Mesenchymal stem cell (in vitro differentiated cells and primary cell): ENCODE measurements at regions not wholly inside any gene's neighbourhood (a gene's known extent, or its start where the extent isn't known, plus 50 kb on each side); places are given as distances from the start of the nearest gene placed in this dataset.
A peak's percentile ranks its signal among the peaks of the same experiment; 100 is the strongest.

Experiments used
- DNase-seq: peaks from one replicate; pipeline ENCODE4 v3.0.0-alpha.2; 2013
- H2AFZ ChIP-seq: one replicate; pipeline ENCODE4 v1.6.1; 2013; ENCODE audit warnings: low read depth, mild to moderate bottlenecking, control low read depth, inconsistent platforms, low read length, moderate library complexity
- H2AK5ac ChIP-seq: 2 replicates; pipeline ENCODE4 v1.6.1; 2013; ENCODE audit warnings: low read length, moderate library complexity, mild to moderate bottlenecking, inconsistent platforms; ENCODE audit not compliant: severe bottlenecking
- H2BK120ac ChIP-seq: one replicate; pipeline ENCODE4 v1.6.1; 2013; ENCODE audit warnings: low read depth, mild to moderate bottlenecking, inconsistent platforms, low read length, moderate library complexity
- H2BK12ac ChIP-seq, 2 experiments: one replicate each; pipeline ENCODE4 v1.6.1; 2013; ENCODE audit warnings: inconsistent platforms in 2 of 2, low read length in 2 of 2, mild to moderate bottlenecking in 2 of 2, moderate library complexity in 2 of 2, control low read depth in 1 of 2
- H2BK15ac ChIP-seq: one replicate; pipeline ENCODE4 v1.6.1; 2013; ENCODE audit warnings: mild to moderate bottlenecking, low read depth, inconsistent platforms; ENCODE audit not compliant: poor library complexity, severe bottlenecking
- H2BK5ac ChIP-seq: 2 replicates; pipeline ENCODE4 v1.6.1; 2013; ENCODE audit warnings: low read depth, mild to moderate bottlenecking, low read length, control low read depth, inconsistent platforms; ENCODE audit not compliant: poor library complexity, severe bottlenecking
- H3K14ac ChIP-seq, 2 experiments: one replicate each; pipeline ENCODE4 v1.6.1; 2013; ENCODE audit warnings: inconsistent platforms in 2 of 2, low read length in 2 of 2, control low read depth in 1 of 2, mild to moderate bottlenecking in 1 of 2, moderate library complexity in 1 of 2
- H3K18ac ChIP-seq, 2 experiments: one replicate each; pipeline ENCODE4 v1.6.1; 2013; ENCODE audit warnings: inconsistent platforms in 2 of 2, low read length in 2 of 2, control low read depth in 1 of 2, low read depth in 1 of 2, mild to moderate bottlenecking in 1 of 2
- H3K23ac ChIP-seq, 2 experiments: one replicate each; pipeline ENCODE4 v1.6.1; 2013; ENCODE audit warnings: inconsistent platforms in 2 of 2, low read length in 2 of 2, mild to moderate bottlenecking in 2 of 2, moderate library complexity in 2 of 2, control low read depth in 1 of 2
- H3K27ac ChIP-seq: 2 replicates; pipeline ENCODE4 v1.5.1; 2013; ENCODE audit warnings: mild to moderate bottlenecking, moderate library complexity, low read length, control low read depth, inconsistent platforms; ENCODE audit not compliant: poor library complexity, severe bottlenecking
- H3K27me3 ChIP-seq, 2 experiments: 2 replicates each; pipeline versions ENCODE4 v1.6.1 to v1.7.0; 2013; ENCODE audit warnings: low read length in 2 of 2, mild to moderate bottlenecking in 2 of 2, moderate library complexity in 2 of 2, control low read depth in 1 of 2, inconsistent platforms in 1 of 2; ENCODE audit not compliant: control insufficient read depth in 1 of 2, insufficient read depth in 1 of 2
- H3K36me3 ChIP-seq, 2 experiments: 2 replicates each; pipeline versions ENCODE4 v1.6.1 to v1.7.0; 2013; ENCODE audit warnings: low read length in 2 of 2, control low read depth in 1 of 2, inconsistent platforms in 1 of 2, low read depth in 1 of 2, mild to moderate bottlenecking in 1 of 2; ENCODE audit not compliant: insufficient read depth in 2 of 2, control insufficient read depth in 1 of 2
- H3K4ac ChIP-seq, 2 experiments: one replicate each; pipeline ENCODE4 v1.6.1; 2013; ENCODE audit warnings: inconsistent platforms in 2 of 2, low read length in 2 of 2, mild to moderate bottlenecking in 2 of 2, moderate library complexity in 2 of 2, control low read depth in 1 of 2, low read depth in 1 of 2
- H3K4me1 ChIP-seq: 2 replicates; pipeline ENCODE4 v1.6.1; 2013; ENCODE audit warnings: low read depth, low read length, control low read depth; ENCODE audit not compliant: control insufficient read depth, insufficient read depth
- H3K4me2 ChIP-seq: 2 replicates; pipeline ENCODE4 v1.6.1; 2013; ENCODE audit warnings: low read length, mild to moderate bottlenecking, inconsistent platforms; ENCODE audit not compliant: poor library complexity, severe bottlenecking
- H3K4me3 ChIP-seq, 2 experiments: 2 replicates each; pipeline versions ENCODE4 v1.5.1 to v1.7.0; 2013; ENCODE audit warnings: low read length in 2 of 2, mild to moderate bottlenecking in 2 of 2, control low read depth in 1 of 2, low read depth in 1 of 2; ENCODE audit not compliant: insufficient read depth in 1 of 2
- H3K79me1 ChIP-seq: replicated peaks from 2 replicates; pipeline ENCODE4 v1.6.1; 2013; ENCODE audit warnings: mild to moderate bottlenecking, control low read depth, low read length, inconsistent platforms; ENCODE audit not compliant: poor library complexity, severe bottlenecking
- H3K9ac ChIP-seq: 2 replicates; pipeline ENCODE4 v1.7.0; 2013; ENCODE audit warnings: mild to moderate bottlenecking, low read length, moderate library complexity
- H3K9me3 ChIP-seq: 2 replicates; pipeline ENCODE4 v1.7.0; 2013; ENCODE audit warnings: mild to moderate bottlenecking, low read length; ENCODE audit not compliant: control insufficient read depth
- H4K8ac ChIP-seq: one replicate; pipeline ENCODE4 v1.6.1; 2013; ENCODE audit warnings: inconsistent platforms, mild to moderate bottlenecking, low read length, moderate library complexity
- H4K91ac ChIP-seq: one replicate; pipeline ENCODE4 v1.6.1; 2013; ENCODE audit warnings: mild to moderate bottlenecking, low read length, inconsistent platforms
- WGBS: methylation state at CpG from one replicate; pipeline ENCODE4 v1.1.7; 2013; ENCODE audit warnings: mixed read lengths; 5-methylcytosine and 5-hydroxymethylcytosine counted together

DNA sequence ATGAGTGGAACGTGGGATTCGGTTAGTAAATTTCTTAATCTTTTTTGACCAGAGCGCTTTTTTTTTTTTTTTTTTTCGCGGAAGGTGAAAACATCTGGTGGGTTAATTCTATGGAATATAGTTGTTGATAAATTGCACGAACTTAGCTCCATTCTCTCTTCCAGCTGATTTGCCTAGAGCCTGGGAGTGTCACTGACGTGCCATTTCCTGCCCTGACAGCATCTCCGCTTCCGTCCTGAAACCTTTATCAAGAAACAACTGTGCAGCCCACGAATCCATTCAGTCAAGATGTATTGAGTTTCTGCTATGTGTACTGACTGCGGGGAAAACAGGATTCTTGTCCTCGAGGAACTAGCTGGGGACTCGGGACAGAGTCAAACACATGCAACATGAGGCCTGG, 59.5 kb upstream of the TGM3 start:
- H2AFZ ChIP-seq, result no peak overlapping the region
- H2BK15ac ChIP-seq, result no peak overlapping the region
- no peak overlapping the region for H3K23ac ChIP-seq
- no peak overlapping the region for H3K27ac ChIP-seq
- H3K36me3 ChIP-seq, result no peaks in the 10 kb centered on the region
- no peak overlapping the region for H3K4me2 ChIP-seq
- no peak overlapping the region for H2BK12ac ChIP-seq
- no peak overlapping the region for H3K4ac ChIP-seq
- H3K9me3 ChIP-seq, result no peaks in the 10 kb centered on the region
- no peak for DNase-seq
- no peak overlapping the region for H3K14ac ChIP-seq
- H3K4me3 ChIP-seq, result peak overlapping the region in 1 of 2 experiments; percentile 15
- H2BK5ac ChIP-seq, result no peak overlapping the region
- no peak overlapping the region for H2AK5ac ChIP-seq
- WGBS, result 79% methylated on average over 11 of the region's 13 CpGs
- no peaks in the 10 kb centered on the region for H3K79me1 ChIP-seq
- H4K8ac ChIP-seq, result no peak overlapping the region
- no peaks in the 10 kb centered on the region for H3K27me3 ChIP-seq
- peak overlapping the region; percentile 55 for H3K9ac ChIP-seq
- no peak overlapping the region for H2BK120ac ChIP-seq
- no peak overlapping the region for H4K91ac ChIP-seq
- H3K18ac ChIP-seq, result no peak overlapping the region
- peaks cover 1% of the 10 kb centered on the region for H3K4me1 ChIP-seq

- H3K27ac ChIP-seq, result peak overlapping the region; percentile 27
- H2BK120ac ChIP-seq, result no peak overlapping the region
- no peak overlapping the region for H3K23ac ChIP-seq
- H3K9ac ChIP-seq, result peak overlapping the region; percentile 83
- peaks cover 1% of the 10 kb centered on the region for H3K4me1 ChIP-seq
- H3K36me3 ChIP-seq, result no peaks in the 10 kb centered on the region
- H4K8ac ChIP-seq, result no peak overlapping the region
- no peaks in the 10 kb centered on the region for H3K79me1 ChIP-seq
- no peak overlapping the region for H3K4ac ChIP-seq
- H3K4me3 ChIP-seq, result no peak overlapping the region
- H2BK12ac ChIP-seq, result no peak overlapping the region
- H3K14ac ChIP-seq, result no peak overlapping the region
- H3K4me2 ChIP-seq, result no peak overlapping the region
- H2AK5ac ChIP-seq, result no peak overlapping the region
- no peak overlapping the region for H2BK5ac ChIP-seq
- no peak overlapping the region for H2AFZ ChIP-seq
- 91% methylated on average over 11 of the region's 11 CpGs for WGBS
- no peak for DNase-seq
- no peak overlapping the region for H4K91ac ChIP-seq
- no peak overlapping the region for H2BK15ac ChIP-seq
- no peaks in the 10 kb centered on the region for H3K9me3 ChIP-seq
- no peak overlapping the region for H3K18ac ChIP-seq
- no peaks in the 10 kb centered on the region for H3K27me3 ChIP-seq
Measured at GRCh38 chr20:2237059-2237458, 58.7 kb upstream of the TGM3 start.

DNA sequence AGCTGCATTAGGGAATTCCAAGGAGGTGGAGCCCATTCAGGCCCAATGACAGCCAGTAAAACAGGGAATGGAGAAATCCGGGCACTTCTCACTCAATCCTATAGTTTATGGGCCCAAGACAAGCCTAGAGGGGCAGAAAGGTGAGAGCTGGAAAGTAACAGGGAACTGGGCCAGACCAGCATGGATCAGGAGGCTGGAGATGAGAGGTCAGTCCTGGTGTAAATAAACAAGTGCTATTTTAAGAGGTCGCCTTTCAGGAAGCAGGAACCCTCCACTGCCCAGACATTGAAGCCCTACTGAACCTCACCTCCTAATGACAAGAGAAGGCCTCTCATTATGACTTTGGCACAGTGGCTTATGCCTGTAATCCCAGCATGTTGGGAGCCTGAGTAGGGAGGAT, 57.2 kb upstream of the TGM3 start:
- Histone ChIP-seq H3K23ac (no peak overlapping the region), H3K36me3 (no peaks in the 10 kb centered on the region), H4K8ac (no peak overlapping the region), H3K9me3 (no peaks in the 10 kb centered on the region), H3K9ac (no peak overlapping the region), H2BK120ac (no peak overlapping the region), H2AFZ (no peak overlapping the region), H3K4me3 (no peak overlapping the region), H2AK5ac (no peak overlapping the region), H2BK5ac (no peak overlapping the region), H2BK12ac (no peak overlapping the region), H3K18ac (no peak overlapping the region), H4K91ac (no peak overlapping the region), H3K4me2 (no peak overlapping the region), H3K79me1 (no peaks in the 10 kb centered on the region), H3K4ac (no peak overlapping the region), H3K27me3 (no peaks in the 10 kb centered on the region), H3K14ac (no peak overlapping the region), H3K4me1 (peaks cover 1% of the 10 kb centered on the region), H3K27ac (no peak overlapping the region), H2BK15ac (no peak overlapping the region)
- no peak for DNase-seq
- 80% methylated on average over 1 of the region's 2 CpGs for WGBS

GRCh38 chr20:2240835-2241234, 55.0 kb upstream of the TGM3 start:
- Histone ChIP-seq H3K27me3 (peaks cover 7 to 11% of the 10 kb centered on the region in 2 experiments), H3K9ac (no peak overlapping the region), H3K14ac (no peak overlapping the region), H3K79me1 (no peaks in the 10 kb centered on the region), H2BK5ac (no peak overlapping the region), H2BK15ac (no peak overlapping the region), H3K27ac (no peak overlapping the region), H3K23ac (no peak overlapping the region), H3K4ac (no peak overlapping the region), H3K4me3 (no peak overlapping the region), H3K9me3 (no peaks in the 10 kb centered on the region), H2BK120ac (no peak overlapping the region), H3K36me3 (no peaks in the 10 kb centered on the region), H3K4me2 (no peak overlapping the region), H3K4me1 (no peaks in the 10 kb centered on the region), H3K18ac (no peak overlapping the region), H4K91ac (no peak overlapping the region), H2BK12ac (no peak overlapping the region), H2AK5ac (no peak overlapping the region), H2AFZ (no peak overlapping the region), H4K8ac (no peak overlapping the region)
- DNase-seq, result no peak
- 88% methylated on average over 3 of the region's 4 CpGs for WGBS
